ENCODE measurements at regions not wholly inside any gene's neighbourhood (a gene's known extent, or its start where the extent isn't known, plus 50 kb on each side); places are given as distances from the start of the nearest gene placed in this dataset.

- no peak for DNase-seq
Observed at GRCh38 chr3:99430348-99431134, 207.9 kb upstream of the COL8A1 start.

GRCh38 chr3:99429502-99429901 is 208.9 kb upstream of the COL8A1 start:
- no peak for DNase-seq

GRCh38 chr3:99425930-99426329 is 212.5 kb upstream of the COL8A1 start:
- DNase-seq, result no peak

- no peak for DNase-seq
Observed at GRCh38 chr3:99419116-99419515, 219.3 kb upstream of the COL8A1 start.

- peak in 1 of 2 donors; percentile 5 for DNase-seq
Observed at GRCh38 chr3:99418709-99419108, 219.7 kb upstream of the COL8A1 start.

DNA sequence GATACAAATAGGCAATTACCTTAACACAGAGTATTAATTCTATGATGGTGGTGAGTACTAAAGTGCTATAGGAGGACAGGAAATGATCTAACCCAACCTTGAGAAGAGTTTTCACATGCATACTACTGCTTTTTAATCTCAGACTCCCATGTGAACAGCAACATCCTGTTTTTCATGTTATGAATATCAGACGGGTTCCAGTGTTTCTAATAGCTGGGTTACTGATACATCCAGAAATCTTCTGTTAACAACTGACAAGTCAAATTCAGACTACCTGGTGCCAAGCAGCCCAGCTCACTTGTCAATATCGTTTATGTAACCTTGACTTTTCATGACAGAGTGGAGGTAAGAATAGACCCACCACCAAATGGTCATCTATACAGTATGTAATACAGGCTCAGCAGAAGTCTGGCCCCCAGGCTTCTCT is 220.2 kb upstream of the COL8A1 start:
- no peak for DNase-seq

GRCh38 chr3:99413504-99413903 is 224.9 kb upstream of the COL8A1 start:
- no peak for DNase-seq

- no peak for DNase-seq
Observed at GRCh38 chr3:99410789-99411311, 227.5 kb upstream of the COL8A1 start.

GRCh38 chr3:99409961-99410360 is 228.4 kb upstream of the COL8A1 start:
- no peak for DNase-seq

DNA sequence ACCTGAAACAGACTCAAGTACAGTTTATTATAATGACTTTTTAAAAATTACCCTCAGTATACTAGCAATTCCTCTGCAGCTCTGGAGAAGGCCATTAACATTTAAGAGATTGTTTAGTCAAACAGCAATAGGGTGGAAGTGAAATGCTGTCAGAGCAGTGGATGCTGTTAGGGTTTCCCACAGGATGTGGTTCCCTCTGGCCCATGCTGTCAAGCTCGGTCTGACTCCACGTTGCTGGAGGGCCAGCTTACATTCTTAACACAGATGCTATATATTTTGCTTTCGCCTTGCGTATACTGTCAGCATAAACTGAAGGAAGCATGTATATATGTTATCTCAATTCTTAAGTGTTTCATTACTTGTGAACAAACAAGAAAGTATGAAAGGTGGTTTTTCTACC is 231.1 kb upstream of the COL8A1 start:
- DNase-seq, result no peak

- no peak for DNase-seq
Observed at GRCh38 chr3:99402755-99403154, 235.6 kb upstream of the COL8A1 start.

- no peak for DNase-seq
Observed at GRCh38 chr3:99400352-99400751, 238.0 kb upstream of the COL8A1 start.

DNA sequence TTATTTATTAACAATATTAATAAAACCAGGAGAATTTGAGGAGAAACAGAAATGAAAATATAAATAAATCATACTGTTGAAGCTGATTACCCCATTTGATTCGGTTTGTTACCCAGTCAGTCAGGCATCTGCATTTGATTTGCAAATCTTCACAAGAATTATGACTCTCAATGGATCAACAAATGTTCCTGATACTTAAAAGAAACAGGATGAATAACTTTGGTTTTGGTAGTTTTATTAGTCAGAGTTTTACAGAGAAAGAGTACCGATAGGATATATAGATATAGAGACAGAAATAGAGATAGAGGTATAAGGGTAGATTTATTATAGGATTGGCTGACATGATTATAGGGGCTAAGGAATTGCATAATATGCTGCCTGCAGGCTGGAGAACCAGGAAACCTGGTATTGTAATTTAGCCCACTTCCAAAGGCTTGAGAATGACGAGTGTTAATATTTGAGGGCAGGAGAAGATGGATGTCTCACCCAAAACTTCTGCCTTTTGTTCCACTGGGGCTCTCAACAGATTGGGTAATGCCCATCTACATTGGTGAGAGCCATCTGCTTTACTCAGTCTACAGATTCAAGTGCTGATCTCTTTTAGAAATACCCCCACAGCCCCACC is 241.6 kb upstream of the COL8A1 start:
- no peak for DNase-seq

- no peak for DNase-seq
Observed at GRCh38 chr3:99394831-99395778, 243.3 kb upstream of the COL8A1 start.

DNA sequence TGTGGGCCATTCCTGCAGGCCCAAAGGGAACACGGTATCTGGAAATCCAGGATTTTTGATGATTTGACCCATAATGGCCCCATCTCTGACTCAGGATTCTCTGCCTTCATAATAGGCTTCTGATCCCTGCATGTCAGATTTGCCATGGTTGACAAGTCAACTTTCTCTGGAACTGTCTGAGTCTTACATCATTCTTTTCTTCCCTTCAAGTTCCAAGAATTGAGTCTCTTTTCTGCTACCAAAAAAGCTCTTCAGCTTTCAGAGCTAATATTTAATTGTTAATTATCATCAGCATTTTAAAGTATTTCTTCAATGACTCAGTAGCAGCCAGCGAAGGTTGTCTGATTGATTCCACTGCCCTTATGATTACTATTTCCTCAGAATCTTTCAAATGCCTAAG is 244.4 kb upstream of the COL8A1 start:
- DNase-seq, result no peak

DNA sequence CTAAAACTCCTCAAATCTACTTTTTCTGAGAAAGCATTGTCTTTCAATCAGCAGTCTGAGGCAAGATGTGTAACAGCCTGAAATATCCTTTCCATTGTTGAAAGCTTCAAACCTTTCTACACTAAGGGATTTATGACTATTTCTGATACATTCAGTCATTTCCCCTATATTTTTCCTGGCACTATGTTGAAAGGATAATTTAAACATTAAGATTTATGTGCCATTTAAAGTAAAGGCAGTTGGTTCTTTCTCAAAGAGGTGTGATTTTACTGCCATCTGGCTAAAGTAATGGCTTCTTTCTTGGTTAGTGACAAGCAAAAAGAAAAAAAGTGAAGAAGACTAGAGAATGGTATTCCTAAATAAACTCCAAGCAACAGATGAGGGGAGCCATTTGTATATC is 249.6 kb upstream of the COL8A1 start:
- no peak for DNase-seq

DNA sequence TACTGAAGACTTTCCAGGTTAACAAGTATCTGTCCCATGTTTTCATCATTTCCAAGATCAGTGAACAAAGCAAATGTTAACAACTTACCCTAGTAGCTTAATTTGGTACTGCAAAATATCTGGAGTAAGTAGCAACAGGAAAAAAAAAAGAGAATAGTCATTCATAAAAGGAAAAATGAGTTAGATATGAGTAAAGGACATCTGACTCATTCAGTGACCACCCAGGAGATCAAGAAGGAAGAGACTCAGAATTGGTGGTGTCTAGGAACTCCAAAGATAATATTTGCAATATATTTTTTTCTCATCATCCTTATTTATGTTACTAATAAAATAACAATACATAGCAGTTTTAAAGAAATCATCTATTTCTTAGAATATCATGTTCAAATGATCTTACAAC is 253.8 kb upstream of the COL8A1 start:
- DNase-seq, result no peak

DNA sequence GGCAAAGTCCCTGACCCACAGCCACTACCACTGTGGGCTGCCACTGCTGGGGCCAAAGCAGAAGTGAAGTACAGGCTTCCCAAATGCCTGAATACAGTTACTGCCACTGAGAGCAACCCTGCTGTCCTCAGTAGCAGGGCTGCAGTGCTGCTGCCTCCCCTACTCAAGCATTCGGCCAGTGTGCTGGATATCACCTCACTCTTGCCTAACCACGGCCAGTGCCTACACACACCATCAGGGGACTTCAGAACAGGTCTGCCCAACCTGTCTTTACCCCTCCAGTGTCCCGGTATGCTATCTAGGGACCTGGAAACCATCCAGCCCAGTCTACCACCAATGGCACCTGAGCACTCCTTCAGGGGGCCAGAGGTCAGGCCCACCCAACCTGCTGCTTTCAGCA is 261.5 kb upstream of the COL8A1 start:
- no peak for DNase-seq

DNA sequence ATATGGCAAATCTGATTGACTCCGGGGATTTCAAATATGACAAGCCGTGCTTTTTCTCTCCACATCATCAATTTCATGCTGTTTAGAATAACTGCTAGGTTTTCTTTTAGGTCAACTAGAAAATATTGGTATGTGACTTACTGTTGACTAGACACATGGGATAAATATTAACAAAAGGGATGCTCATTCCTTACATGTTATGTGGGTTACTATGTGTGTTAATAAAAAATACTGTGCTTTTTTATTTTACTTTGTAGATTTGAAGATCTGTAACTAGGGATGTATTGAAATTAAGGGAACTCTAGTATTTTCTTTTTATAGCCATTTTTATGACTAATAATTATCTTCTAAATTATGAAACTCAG is 264.6 kb upstream of the COL8A1 start:
- no peak for DNase-seq

GRCh38 chr3:99373088-99373845 is 265.1 kb upstream of the COL8A1 start:
- DNase-seq, result no peak

DNA sequence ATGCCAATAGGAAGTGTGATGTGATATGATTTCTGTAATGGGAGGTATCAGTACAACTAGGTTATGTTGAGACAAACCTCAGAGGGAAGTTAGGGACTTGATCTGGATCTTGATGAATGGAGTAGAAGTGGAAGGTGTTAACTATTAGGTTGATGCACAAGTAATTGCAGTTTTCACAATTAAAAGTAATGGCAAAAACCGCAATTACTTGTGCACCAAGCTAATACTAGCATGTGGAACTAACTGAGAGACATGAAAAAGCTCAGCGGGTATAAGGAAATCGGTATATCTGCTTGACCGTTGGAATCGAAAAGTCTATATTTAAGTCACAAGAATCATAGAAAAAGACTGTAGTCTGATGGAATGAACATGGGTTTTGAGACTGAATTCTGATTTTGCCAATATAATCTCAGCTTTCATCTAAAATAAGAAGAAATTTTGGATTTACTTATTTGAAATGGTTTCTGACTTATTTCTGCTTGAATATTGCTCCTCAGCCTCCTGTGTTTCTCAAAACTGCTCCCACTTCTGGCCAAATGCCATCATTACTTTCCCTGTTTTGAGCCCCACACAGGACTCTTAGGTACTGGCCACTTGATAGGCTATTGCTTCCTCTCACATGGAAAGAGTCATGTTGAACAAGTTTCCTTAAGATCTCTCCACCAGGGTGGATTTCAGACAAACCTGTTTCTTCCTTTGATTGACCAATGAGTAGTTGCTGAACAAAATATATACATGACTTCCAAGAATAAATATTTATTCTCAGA is 271.5 kb upstream of the COL8A1 start:
- DNase-seq, result no peak

GRCh38 chr3:99365979-99366378 is 272.4 kb upstream of the COL8A1 start:
- DNase-seq, result no peak
